ENCODE measurements at regions not wholly inside any gene's neighbourhood (a gene's known extent, or its start where the extent isn't known, plus 50 kb on each side); places are given as distances from the start of the nearest gene placed in this dataset.

DNA sequence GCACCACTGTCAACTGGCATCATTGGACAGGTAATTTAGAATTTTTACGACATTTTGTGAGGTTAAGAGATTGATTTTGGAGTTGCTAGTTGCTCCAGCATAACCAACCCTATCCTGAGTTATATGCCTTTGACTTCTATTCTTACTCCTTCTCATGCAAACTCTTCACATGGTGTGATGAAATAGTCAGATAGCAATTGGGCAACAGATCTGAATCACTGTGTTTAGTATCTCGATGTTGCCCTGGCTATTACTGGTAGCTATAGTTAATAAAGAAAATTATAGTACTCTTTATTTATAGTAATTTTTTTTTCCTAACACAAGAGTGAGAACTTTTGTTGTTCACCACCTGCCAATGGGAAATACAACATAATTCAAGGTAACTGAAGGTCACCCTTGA, 494.8 kb upstream of the TOM1L1 start:
- Histone ChIP-seq H3K9ac (ENCODE audit: low read length) (no peak overlapping the region), H3K36me3 (replicated peaks; ENCODE audit: low read depth, low read length) (no peaks in the 10 kb centered on the region), H3K27me3 (ENCODE audit: low read depth, low read length) (no peaks in the 10 kb centered on the region), H3K79me2 (ENCODE audit: low read length) (no peaks in the 10 kb centered on the region), H3K4me1 (ENCODE audit: low read length) (no peaks in the 10 kb centered on the region), H3K4me2 (ENCODE audit: low read length) (no peak overlapping the region), H4K20me1 (ENCODE audit: insufficient read depth, low read length) (no peaks in the 10 kb centered on the region), H3K4me3 (ENCODE audit: low read length) (no peak overlapping the region), H3K9me3 (ENCODE audit: insufficient read depth, low read length) (no peaks in the 10 kb centered on the region), H2AFZ (ENCODE audit: low read depth, low read length) (no peak overlapping the region), H3K27ac (ENCODE audit: low read length) (no peak overlapping the region)
- TF ChIP-seq, protein P1, sequence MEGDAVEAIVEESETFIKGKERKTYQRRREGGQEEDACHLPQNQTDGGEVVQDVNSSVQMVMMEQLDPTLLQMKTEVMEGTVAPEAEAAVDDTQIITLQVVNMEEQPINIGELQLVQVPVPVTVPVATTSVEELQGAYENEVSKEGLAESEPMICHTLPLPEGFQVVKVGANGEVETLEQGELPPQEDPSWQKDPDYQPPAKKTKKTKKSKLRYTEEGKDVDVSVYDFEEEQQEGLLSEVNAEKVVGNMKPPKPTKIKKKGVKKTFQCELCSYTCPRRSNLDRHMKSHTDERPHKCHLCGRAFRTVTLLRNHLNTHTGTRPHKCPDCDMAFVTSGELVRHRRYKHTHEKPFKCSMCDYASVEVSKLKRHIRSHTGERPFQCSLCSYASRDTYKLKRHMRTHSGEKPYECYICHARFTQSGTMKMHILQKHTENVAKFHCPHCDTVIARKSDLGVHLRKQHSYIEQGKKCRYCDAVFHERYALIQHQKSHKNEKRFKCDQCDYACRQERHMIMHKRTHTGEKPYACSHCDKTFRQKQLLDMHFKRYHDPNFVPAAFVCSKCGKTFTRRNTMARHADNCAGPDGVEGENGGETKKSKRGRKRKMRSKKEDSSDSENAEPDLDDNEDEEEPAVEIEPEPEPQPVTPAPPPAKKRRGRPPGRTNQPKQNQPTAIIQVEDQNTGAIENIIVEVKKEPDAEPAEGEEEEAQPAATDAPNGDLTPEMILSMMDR (IDR thresholded peaks at IDR 0.05; ENCODE audit: low read depth, low read length), result no peak
- no peak for TF ChIP-seq EZH2phosphoT487 (IDR thresholded peaks at IDR 0.05; ENCODE audit: low read depth)

DNA sequence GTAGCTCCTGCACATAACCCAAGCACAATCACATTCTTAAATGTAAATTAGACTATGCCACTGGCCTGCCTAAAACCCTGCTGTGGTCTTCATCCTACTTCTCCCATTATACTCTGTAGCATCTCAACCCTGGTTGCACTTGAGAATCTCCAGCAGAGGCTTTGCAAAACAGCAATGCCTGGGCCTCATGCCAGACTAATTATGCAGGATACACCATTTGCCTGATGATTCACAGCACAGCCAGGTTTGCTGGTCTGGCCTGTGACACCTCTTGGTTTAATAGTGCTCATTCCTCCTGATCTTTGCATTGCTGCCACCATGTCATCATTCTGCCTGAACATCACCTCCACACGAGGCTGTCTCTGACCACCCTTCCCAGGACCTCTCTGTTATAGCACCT, 491.9 kb upstream of the TOM1L1 start:
- Histone ChIP-seq H3K27me3 (ENCODE audit: low read depth, low read length) (no peaks in the 10 kb centered on the region), H3K36me3 (replicated peaks; ENCODE audit: low read depth, low read length) (no peaks in the 10 kb centered on the region), H3K4me3 (ENCODE audit: low read length) (no peak overlapping the region), H3K4me2 (ENCODE audit: low read length) (no peak overlapping the region), H3K79me2 (ENCODE audit: low read length) (no peaks in the 10 kb centered on the region), H3K27ac (ENCODE audit: low read length) (no peak overlapping the region), H3K9me3 (ENCODE audit: insufficient read depth, low read length) (no peaks in the 10 kb centered on the region), H4K20me1 (ENCODE audit: insufficient read depth, low read length) (no peaks in the 10 kb centered on the region), H3K9ac (ENCODE audit: low read length) (no peak overlapping the region), H3K4me1 (ENCODE audit: low read length) (no peaks in the 10 kb centered on the region), H2AFZ (ENCODE audit: low read depth, low read length) (no peak overlapping the region)
- TF ChIP-seq, protein P1 (IDR thresholded peaks at IDR 0.05; ENCODE audit: low read depth, low read length), result no peak
- TF ChIP-seq EZH2phosphoT487 (IDR thresholded peaks at IDR 0.05; ENCODE audit: low read depth), result no peak

DNA sequence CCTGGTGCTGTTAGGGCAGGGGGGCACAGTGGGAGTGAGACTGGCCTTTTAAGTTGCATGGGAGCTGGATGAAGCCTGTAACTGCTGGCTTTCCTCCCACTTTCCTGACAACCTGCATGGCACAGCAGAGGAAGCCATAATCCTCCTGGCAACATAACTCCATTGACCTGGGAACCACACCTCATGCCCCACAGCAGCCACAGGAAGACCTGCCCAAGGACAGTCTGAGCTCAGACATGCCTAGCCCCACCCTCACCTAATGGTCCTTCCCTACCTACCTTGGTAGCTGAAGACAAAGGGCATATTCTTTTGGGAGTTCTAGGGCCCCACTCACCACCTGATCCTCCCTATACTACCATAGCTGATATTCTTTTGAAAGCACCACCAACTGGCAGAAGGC, 482.2 kb upstream of the TOM1L1 start:
- no peaks in the 10 kb centered on the region for H3K36me3 ChIP-seq (replicated peaks; ENCODE audit: low read depth, low read length)
- H3K27ac ChIP-seq (ENCODE audit: low read length), result no peak overlapping the region
- no peak overlapping the region for H2AFZ ChIP-seq (ENCODE audit: low read depth, low read length)
- H3K9ac ChIP-seq (ENCODE audit: low read length), result no peak overlapping the region
- H3K4me1 ChIP-seq (ENCODE audit: low read length), result no peaks in the 10 kb centered on the region
- no peak overlapping the region for H3K4me3 ChIP-seq (ENCODE audit: low read length)
- no peak for TF ChIP-seq EZH2phosphoT487 (IDR thresholded peaks at IDR 0.05; ENCODE audit: low read depth)
- TF ChIP-seq, protein P1 (IDR thresholded peaks at IDR 0.05; ENCODE audit: low read depth, low read length), result no peak
- no peaks in the 10 kb centered on the region for H3K79me2 ChIP-seq (ENCODE audit: low read length)
- H3K4me2 ChIP-seq (ENCODE audit: low read length), result no peak overlapping the region
- H4K20me1 ChIP-seq (ENCODE audit: insufficient read depth, low read length), result no peaks in the 10 kb centered on the region
- H3K27me3 ChIP-seq (ENCODE audit: low read depth, low read length), result no peaks in the 10 kb centered on the region
- H3K9me3 ChIP-seq (ENCODE audit: insufficient read depth, low read length), result no peaks in the 10 kb centered on the region

DNA sequence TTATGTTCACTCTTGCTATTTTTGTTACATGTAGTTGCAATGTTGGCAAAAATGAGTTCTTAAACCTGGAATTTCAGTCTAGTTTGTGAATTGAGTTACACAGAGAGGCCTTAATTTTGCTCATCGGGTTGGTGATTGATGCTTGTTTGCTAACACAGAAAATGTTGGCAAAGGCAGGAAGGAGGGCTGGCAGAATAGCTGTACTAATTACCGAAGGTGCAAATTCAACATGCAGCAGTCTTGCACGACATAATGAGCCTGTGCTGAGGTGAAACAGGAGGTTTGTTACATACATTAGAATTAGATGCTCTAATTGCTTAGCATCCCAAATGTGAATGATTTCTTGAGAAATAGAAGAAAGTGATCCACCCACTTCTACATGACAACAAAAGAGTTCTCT, 475.0 kb upstream of the TOM1L1 start:
- no peaks in the 10 kb centered on the region for H4K20me1 ChIP-seq (ENCODE audit: insufficient read depth, low read length)
- H3K4me3 ChIP-seq (ENCODE audit: low read length), result no peak overlapping the region
- TF ChIP-seq EZH2phosphoT487 (IDR thresholded peaks at IDR 0.05; ENCODE audit: low read depth), result no peak
- TF ChIP-seq, protein P1 (IDR thresholded peaks at IDR 0.05; ENCODE audit: low read depth, low read length), result no peak
- no peak overlapping the region for H3K27ac ChIP-seq (ENCODE audit: low read length)
- H3K9ac ChIP-seq (ENCODE audit: low read length), result no peak overlapping the region
- H2AFZ ChIP-seq (ENCODE audit: low read depth, low read length), result no peak overlapping the region
- H3K36me3 ChIP-seq (replicated peaks; ENCODE audit: low read depth, low read length), result no peaks in the 10 kb centered on the region
- no peak overlapping the region for H3K4me2 ChIP-seq (ENCODE audit: low read length)
- H3K4me1 ChIP-seq (ENCODE audit: low read length), result no peaks in the 10 kb centered on the region
- H3K79me2 ChIP-seq (ENCODE audit: low read length), result no peaks in the 10 kb centered on the region
- H3K9me3 ChIP-seq (ENCODE audit: insufficient read depth, low read length), result no peaks in the 10 kb centered on the region
- no peaks in the 10 kb centered on the region for H3K27me3 ChIP-seq (ENCODE audit: low read depth, low read length)

Measured in OCI-LY3 (cell line).